ENCODE measurements at regions not wholly inside any gene's neighbourhood (a gene's known extent, or its start where the extent isn't known, plus 50 kb on each side); places are given as distances from the start of the nearest gene placed in this dataset.

GRCh38 chr22:17302616-17303015 lies 66.6 kb upstream of the CECR2 start:
- no peak for TF ChIP-seq ZSCAN30 (tag by site-specific recombination; IDR thresholded peaks at IDR 0.05)
- no peak for TF ChIP-seq ZNF10 (tag by site-specific recombination; IDR thresholded peaks at IDR 0.05)
- TF ChIP-seq CTCF (tag by site-specific recombination; IDR thresholded peaks at IDR 0.05) = no peak
- no peak for TF ChIP-seq ZNF214 (tag by site-specific recombination; IDR thresholded peaks at IDR 0.05; ENCODE audit: borderline replicate concordance)
- no peak for TF ChIP-seq ZNF514 (tag by site-specific recombination; IDR thresholded peaks at IDR 0.05)
- TF ChIP-seq ZNF146 (tag by site-specific recombination; IDR thresholded peaks at IDR 0.05) = no peak
